Hepatocyte (in vitro differentiated cells): ENCODE measurements at regions not wholly inside any gene's neighbourhood (a gene's known extent, or its start where the extent isn't known, plus 50 kb on each side); places are given as distances from the start of the nearest gene placed in this dataset.

Source experiments
- DNase-seq: peaks from one replicate; pipeline ENCODE4 v3.0.0-alpha.2; 2016; ENCODE audit warnings: low spot score
- H2AFZ ChIP-seq: fragments of 200-600 bp; sonication (generic); 2 replicates; pipeline ENCODE4 v1.6.0; 2016; ENCODE audit warnings: antibody characterized with exemption, mild to moderate bottlenecking
- H3K27ac ChIP-seq: fragments of 200-600 bp; sonication (generic); 2 replicates; pipeline ENCODE4 v1.5.1; 2016; ENCODE audit warnings: mild to moderate bottlenecking
- H3K27me3 ChIP-seq: fragments of 200-600 bp; sonication (generic); 2 replicates; pipeline ENCODE4 v1.6.1; 2016
- H3K36me3 ChIP-seq: fragments of 200-600 bp; sonication (generic); replicated peaks from 2 replicates; pipeline ENCODE4 v1.5.1; 2016; ENCODE audit warnings: low read depth; ENCODE audit not compliant: insufficient read depth
- H3K4me1 ChIP-seq: fragments of 200-600 bp; sonication (generic); 2 replicates; pipeline ENCODE4 v1.5.1; 2016; ENCODE audit warnings: mild to moderate bottlenecking, moderate library complexity; ENCODE audit not compliant: insufficient read depth
- H3K4me2 ChIP-seq: fragments of 200-600 bp; sonication (generic); 2 replicates; pipeline ENCODE4 v1.6.0; 2016
- H3K4me3 ChIP-seq: fragments of 200-600 bp; sonication (generic); 2 replicates; pipeline ENCODE4 v1.5.1; 2016; ENCODE audit warnings: mild to moderate bottlenecking
- H3K79me2 ChIP-seq: fragments of 200-600 bp; sonication (generic); 2 replicates; pipeline ENCODE4 v1.6.0; 2017; ENCODE audit warnings: mild to moderate bottlenecking
- H3K9me2 ChIP-seq: fragments of 200-600 bp; sonication (generic); replicated peaks from 2 replicates; pipeline ENCODE4 v1.6.0; 2017; ENCODE audit warnings: mild to moderate bottlenecking; ENCODE audit not compliant: insufficient read depth
- H3K9me3 ChIP-seq: fragments of 200-600 bp; sonication (generic); 2 replicates; pipeline ENCODE4 v1.5.1; 2016; ENCODE audit warnings: low read depth, mild to moderate bottlenecking
- H4K20me1 ChIP-seq: fragments of 200-600 bp; sonication (generic); 2 replicates; pipeline ENCODE4 v1.6.0; 2016; ENCODE audit warnings: mild to moderate bottlenecking; ENCODE audit not compliant: insufficient read depth, poor library complexity, severe bottlenecking
- EZH2 ChIP-seq: fragments of 200-600 bp; sonication (generic); IDR thresholded peaks from 2 replicates; pipeline ENCODE4 v1.6.1; 2016; ENCODE audit warnings: antibody characterized with exemption, mild to moderate bottlenecking, borderline replicate concordance
- EZH2phosphoT487 ChIP-seq: fragments of 200-600 bp; sonication (generic); IDR thresholded peaks from one replicate; pipeline ENCODE4 v1.6.1; 2018; ENCODE audit warnings: antibody characterized with exemption, mild to moderate bottlenecking, low read depth, moderate library complexity; ENCODE audit not compliant: unreplicated experiment, severe bottlenecking
- WGBS: methylation state at CpG from one replicate; pipeline ENCODE4 v1.1.6; 2016; ENCODE audit warnings: low lambda C conversion rate; ENCODE audit errors: missing lambda C conversion rate; 5-methylcytosine and 5-hydroxymethylcytosine counted together
- TF ChIP-seq, protein P1 (sequence below): fragments of 200-600 bp; sonication (generic); IDR thresholded peaks from 2 replicates; pipeline ENCODE4 v1.5.1; 2016; ENCODE audit warnings: antibody characterized with exemption, mild to moderate bottlenecking; ENCODE audit not compliant: poor library complexity

- Histone ChIP-seq H3K79me2 (no peaks in the 10 kb centered on the region), H3K4me1 (no peaks in the 10 kb centered on the region), H4K20me1 (no peaks in the 10 kb centered on the region), H2AFZ (no peak overlapping the region), H3K9me2 (no peaks in the 10 kb centered on the region), H3K27me3 (no peaks in the 10 kb centered on the region), H3K4me2 (no peak overlapping the region), H3K4me3 (no peak overlapping the region), H3K9me3 (no peaks in the 10 kb centered on the region), H3K36me3 (no peaks in the 10 kb centered on the region), H3K27ac (no peak overlapping the region)
- WGBS, result 90% methylated on average over 7 of the region's 7 CpGs
- DNase-seq, result no peak
- TF ChIP-seq EZH2phosphoT487 (no peak), EZH2 (no peak)
- TF ChIP-seq, protein P1, sequence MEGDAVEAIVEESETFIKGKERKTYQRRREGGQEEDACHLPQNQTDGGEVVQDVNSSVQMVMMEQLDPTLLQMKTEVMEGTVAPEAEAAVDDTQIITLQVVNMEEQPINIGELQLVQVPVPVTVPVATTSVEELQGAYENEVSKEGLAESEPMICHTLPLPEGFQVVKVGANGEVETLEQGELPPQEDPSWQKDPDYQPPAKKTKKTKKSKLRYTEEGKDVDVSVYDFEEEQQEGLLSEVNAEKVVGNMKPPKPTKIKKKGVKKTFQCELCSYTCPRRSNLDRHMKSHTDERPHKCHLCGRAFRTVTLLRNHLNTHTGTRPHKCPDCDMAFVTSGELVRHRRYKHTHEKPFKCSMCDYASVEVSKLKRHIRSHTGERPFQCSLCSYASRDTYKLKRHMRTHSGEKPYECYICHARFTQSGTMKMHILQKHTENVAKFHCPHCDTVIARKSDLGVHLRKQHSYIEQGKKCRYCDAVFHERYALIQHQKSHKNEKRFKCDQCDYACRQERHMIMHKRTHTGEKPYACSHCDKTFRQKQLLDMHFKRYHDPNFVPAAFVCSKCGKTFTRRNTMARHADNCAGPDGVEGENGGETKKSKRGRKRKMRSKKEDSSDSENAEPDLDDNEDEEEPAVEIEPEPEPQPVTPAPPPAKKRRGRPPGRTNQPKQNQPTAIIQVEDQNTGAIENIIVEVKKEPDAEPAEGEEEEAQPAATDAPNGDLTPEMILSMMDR, result no peak
Observed at GRCh38 chr20:47419953-47420514, 63.5 kb upstream of the ZMYND8 start.

DNA sequence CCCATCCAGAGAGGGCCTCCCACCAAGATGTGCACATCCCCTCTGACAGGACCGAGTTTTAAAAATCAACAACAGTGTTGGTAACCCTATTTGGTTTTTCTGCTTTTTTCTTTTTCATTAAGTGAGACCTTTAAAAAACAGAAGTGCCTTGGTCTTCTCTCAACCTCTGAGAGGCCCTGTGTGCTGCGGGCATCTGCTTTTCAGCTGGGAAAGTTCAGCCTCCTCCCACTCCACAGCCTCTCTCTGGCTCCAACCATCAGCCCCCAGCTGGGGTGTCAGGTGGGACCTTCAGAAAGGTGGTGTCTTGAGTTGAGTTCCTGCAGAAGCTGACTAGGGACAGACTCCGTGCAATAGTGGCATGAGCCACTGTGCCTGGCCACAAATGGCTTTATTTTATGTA, 64.6 kb upstream of the ZMYND8 start:
- DNase-seq, result no peak
- no peaks in the 10 kb centered on the region for H3K9me3 ChIP-seq
- no peak for TF ChIP-seq EZH2phosphoT487
- TF ChIP-seq, protein P1, result no peak
- no peak for TF ChIP-seq EZH2
- H3K4me3 ChIP-seq, result no peak overlapping the region
- WGBS, result 96% methylated on average over 3 of the region's 3 CpGs
- H3K79me2 ChIP-seq, result no peaks in the 10 kb centered on the region
- H3K27ac ChIP-seq, result no peak overlapping the region
- H3K36me3 ChIP-seq, result no peaks in the 10 kb centered on the region
- no peaks in the 10 kb centered on the region for H3K4me1 ChIP-seq
- no peaks in the 10 kb centered on the region for H3K9me2 ChIP-seq
- no peak overlapping the region for H3K4me2 ChIP-seq
- H3K27me3 ChIP-seq, result no peaks in the 10 kb centered on the region
- H4K20me1 ChIP-seq, result no peaks in the 10 kb centered on the region
- no peak overlapping the region for H2AFZ ChIP-seq

DNA sequence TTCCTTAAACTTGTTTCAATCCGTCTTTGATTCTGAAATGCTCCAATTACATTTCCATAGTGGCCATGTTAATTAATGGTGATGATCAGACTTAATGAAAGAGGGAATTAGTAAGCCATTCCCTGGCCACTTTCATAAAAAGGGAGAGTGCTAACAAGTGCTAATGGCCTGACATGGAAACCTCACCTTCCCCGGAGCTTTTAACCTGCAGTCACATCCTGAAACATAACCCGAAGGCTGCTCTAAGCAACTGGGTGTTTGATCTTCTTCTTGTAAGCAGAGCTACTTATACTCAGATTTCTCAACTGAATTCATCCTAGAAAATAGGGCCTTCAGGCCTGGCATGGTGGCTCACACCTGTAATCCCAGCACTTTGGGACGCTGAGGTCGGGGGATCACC, 67.1 kb upstream of the ZMYND8 start:
- 70% methylated on average over 5 of the region's 5 CpGs for whole genome bisulfite sequencing
- Histone ChIP-seq H3K9me3 (peaks cover 8% of the 10 kb centered on the region), H2AFZ (no peak overlapping the region), H3K9me2 (no peaks in the 10 kb centered on the region), H3K4me3 (no peak overlapping the region), H3K79me2 (no peaks in the 10 kb centered on the region), H4K20me1 (no peaks in the 10 kb centered on the region), H3K36me3 (no peaks in the 10 kb centered on the region), H3K4me2 (no peak overlapping the region), H3K4me1 (no peaks in the 10 kb centered on the region), H3K27ac (no peak overlapping the region), H3K27me3 (no peaks in the 10 kb centered on the region)
- no peak for DNase-seq
- TF ChIP-seq EZH2phosphoT487, result no peak
- no peak for TF ChIP-seq EZH2
- TF ChIP-seq, protein P1, result no peak

GRCh38 chr20:47427067-47427466, 70.6 kb upstream of the ZMYND8 start:
- Histone ChIP-seq H3K4me1 (no peaks in the 10 kb centered on the region), H3K27ac (no peak overlapping the region), H3K79me2 (no peaks in the 10 kb centered on the region), H2AFZ (no peak overlapping the region), H4K20me1 (no peaks in the 10 kb centered on the region), H3K9me2 (no peaks in the 10 kb centered on the region), H3K36me3 (no peaks in the 10 kb centered on the region), H3K27me3 (no peaks in the 10 kb centered on the region), H3K4me2 (no peak overlapping the region), H3K9me3 (peaks cover 8% of the 10 kb centered on the region), H3K4me3 (no peak overlapping the region)
- TF ChIP-seq, protein P1, result no peak
- TF ChIP-seq EZH2, result no peak
- no peak for TF ChIP-seq EZH2phosphoT487
- DNase-seq, result no peak
- WGBS, result 88% methylated on average over 2 of the region's 2 CpGs
